HT1080 (cell line): ENCODE measurements at regions not wholly inside any gene's neighbourhood (a gene's known extent, or its start where the extent isn't known, plus 50 kb on each side); places are given as distances from the start of the nearest gene placed in this dataset.
"Not testable (repeated sequence)": the region's sequence is repeated elsewhere in the genome, so short reads cannot be mapped to it uniquely, and the experiment has no call there.

Experiments
- DNase-seq: peaks from one replicate; pipeline ENCODE4 v3.0.0-alpha.2; 2015; ENCODE audit warnings: low read depth

- peak; percentile 91 for DNase-seq
These were observed 306.5 kb downstream of the RPLP1 start for GRCh38 chr15:69758810-69759790.

GRCh38 chr15:69760258-69760845, 307.7 kb downstream of the RPLP1 start:
- no peak for DNase-seq

DNA sequence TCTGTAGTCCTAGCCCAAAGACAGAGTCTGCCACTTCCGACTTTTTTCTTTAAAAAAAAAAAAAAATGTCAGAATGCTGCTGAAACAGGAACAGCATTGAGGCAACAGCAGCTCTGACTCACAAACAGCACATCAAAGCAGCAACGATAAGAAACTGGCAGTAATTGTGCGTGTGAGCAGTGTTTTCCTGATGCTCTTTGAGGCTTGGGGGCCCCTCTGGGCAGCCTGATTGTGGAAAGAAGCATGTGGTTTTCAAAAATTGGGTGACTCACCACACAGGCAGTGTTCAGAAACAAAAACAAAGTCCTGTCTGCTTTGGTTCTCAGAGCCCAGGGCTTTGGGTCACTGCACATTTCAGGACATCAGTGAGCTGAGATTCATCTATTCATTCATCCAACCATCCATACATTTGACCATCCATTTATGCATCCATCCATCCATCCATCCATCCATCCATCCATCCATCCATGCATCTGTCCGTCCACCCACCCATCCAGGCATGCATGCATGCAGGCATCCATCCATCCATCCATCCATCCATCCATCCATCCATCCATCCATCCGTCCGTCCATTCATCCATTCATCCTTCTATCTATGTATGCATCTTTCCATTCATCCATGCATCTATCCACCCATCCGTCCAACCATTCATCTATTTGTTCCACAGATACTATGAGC, 308.4 kb downstream of the RPLP1 start:
- DNase-seq: peak; percentile 98

- no peak for DNase-seq
These were observed 309.9 kb downstream of the RPLP1 start for GRCh38 chr15:69762373-69763148.

GRCh38 chr15:69763831-69764230, 311.2 kb downstream of the RPLP1 start:
- DNase-seq: no peak

GRCh38 chr15:69766156-69766555, 313.5 kb downstream of the RPLP1 start:
- no peak for DNase-seq

- DNase-seq: no peak
These were observed 314.6 kb downstream of the RPLP1 start for GRCh38 chr15:69767191-69767590.

DNA sequence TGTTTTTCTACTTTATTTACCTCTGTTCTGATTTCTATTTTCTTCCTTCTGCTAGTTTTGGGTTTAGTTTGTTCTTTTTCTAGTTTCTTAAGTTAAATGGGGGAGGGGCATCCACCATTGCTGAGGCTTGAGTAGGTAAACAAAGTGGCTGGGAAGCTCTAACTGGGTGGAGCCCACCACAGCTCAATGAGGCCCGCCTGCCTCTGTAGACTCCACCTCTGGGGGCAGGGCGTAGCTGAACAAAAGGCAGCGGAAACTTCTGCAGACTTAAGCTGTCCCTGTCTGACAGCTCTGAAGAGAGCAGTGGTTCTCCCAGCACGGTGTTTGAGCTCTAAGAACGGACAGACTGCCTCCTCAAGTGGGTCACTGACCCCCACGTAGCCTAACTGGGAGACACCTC, 316.7 kb downstream of the RPLP1 start:
- DNase-seq: not testable (repeated sequence)

- not testable (repeated sequence) for DNase-seq
These were observed 321.6 kb downstream of the RPLP1 start for GRCh38 chr15:69774258-69774657.

GRCh38 chr15:69774711-69775110, 322.1 kb downstream of the RPLP1 start:
- not testable (repeated sequence) for DNase-seq

GRCh38 chr15:69777356-69777755, 320.4 kb downstream of the TLE3 start:
- no peak for DNase-seq

GRCh38 chr15:69780374-69780773, 317.3 kb downstream of the TLE3 start:
- DNase-seq: no peak

DNA sequence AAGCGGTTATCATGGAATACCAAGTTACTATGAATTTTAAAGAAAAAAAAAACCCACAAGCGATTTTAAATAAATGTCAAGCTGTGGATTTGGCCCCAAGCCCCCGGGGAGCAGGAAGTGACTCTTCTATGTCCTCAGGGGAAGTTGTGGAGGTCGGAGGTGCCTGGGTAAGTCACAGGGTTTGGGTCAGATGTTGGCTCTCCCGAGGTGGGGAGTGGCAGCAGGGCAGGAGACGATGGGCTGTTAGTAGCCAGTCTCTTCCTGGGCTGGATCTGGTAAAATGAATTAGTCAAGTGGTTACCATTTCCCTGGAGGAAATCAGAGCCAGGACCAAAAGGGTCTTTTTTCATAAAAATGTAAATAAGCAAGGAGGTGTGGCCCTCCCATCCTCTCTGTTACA, 316.7 kb downstream of the TLE3 start:
- DNase-seq: no peak

- no peak for DNase-seq
These were observed 316.1 kb downstream of the TLE3 start for GRCh38 chr15:69781411-69782125.

DNA sequence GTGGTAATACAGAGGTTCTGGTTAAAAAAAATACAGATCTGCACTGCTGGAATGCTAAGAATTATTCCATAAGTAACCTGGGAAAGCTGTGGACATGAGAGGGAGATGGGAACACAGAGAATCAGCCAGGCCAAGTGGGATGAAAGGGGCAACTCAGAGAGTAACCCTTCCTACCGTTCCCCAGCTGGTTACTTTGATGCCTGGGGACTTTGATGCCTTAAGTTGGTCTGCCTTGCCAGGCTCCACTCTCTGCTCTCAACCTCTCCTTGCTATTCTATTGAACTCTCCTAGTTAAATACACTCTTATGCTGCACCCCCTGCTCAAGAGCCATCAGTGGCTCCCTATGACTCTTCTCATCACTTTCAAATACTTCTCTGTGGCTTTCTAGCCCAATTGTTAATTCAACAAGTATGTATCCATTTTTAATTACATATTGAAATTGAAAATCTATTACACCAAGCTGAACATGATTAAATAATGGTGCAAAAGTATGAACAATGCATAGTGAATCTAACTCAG, 315.5 kb downstream of the TLE3 start:
- no peak for DNase-seq

DNA sequence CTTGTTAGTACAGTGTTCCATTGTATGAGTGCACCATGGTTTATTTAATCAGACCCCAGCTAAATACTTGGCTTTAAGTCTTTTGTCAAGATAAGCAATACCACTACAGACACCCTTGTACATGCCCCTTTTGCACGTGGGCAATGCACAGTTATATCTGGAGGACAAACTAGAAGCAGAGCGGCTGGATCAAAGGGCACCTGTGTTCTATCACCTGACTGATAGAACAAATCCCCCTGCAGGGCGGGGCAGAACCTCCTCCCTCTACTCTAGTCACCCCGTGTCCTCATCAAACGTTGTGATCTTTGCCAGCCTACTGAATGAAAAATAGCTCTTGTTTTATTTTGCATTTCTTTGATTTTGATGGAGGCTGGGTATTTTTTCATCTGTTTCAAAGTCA, 314.9 kb downstream of the TLE3 start:
- DNase-seq: no peak

DNA sequence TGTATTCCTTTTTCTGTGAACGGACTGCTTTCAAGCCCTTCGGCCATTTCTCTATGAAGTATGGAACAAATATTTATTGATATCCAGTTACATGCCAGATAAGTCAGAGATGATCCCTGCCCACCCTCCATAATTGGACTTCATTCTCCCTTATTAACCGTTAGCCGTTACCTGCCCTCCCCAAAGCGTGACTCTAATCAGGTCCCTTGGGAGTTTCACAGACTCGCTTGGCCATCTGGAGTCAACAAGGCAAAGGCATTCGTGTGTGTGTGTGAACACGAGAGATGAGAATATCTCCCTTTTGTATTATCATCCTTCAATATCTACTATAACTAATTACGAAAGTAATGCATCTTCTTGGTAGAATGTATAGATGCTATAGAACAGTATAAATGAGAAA, 314.5 kb downstream of the TLE3 start:
- no peak for DNase-seq

- no peak for DNase-seq
These were observed 312.7 kb downstream of the TLE3 start for GRCh38 chr15:69784798-69785566.

DNA sequence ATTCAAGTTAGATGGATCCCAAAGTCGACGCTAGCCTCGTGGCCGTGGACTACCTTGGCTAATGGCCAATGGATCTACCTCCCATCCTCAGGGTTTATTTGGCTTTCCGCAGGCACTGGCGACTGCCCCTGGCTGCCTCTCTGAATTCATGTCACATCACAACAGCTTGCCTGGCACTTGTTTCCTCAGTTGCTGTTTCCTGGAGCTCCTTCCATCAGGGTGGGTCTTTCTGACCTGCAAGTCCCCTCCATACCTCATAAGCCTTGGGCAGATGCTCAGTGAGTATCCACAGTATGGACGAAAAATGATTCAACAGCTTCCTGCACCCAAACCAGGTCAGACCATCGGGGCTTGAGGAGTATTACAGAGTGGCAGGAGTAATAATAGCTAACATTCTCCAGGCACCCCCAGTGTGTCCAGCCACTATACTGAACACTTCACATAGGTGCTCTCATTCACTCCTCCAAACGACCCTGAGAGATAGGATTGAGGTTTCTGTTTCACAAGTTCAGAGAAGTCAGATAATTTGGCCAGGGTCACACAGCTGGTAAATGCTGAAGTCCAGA, 311.5 kb downstream of the TLE3 start:
- no peak for DNase-seq
